H9 (cell line): ENCODE measurements at regions not wholly inside any gene's neighbourhood (a gene's known extent, or its start where the extent isn't known, plus 50 kb on each side); places are given as distances from the start of the nearest gene placed in this dataset.

Source experiments
- DNase-seq: peaks from one replicate; pipeline ENCODE4 v3.0.0-alpha.2; 2017
- H2AFZ ChIP-seq: one replicate; pipeline ENCODE4 v1.6.1; 2013; ENCODE audit warnings: mild to moderate bottlenecking, low read length, control low read depth, moderate library complexity
- H2AK5ac ChIP-seq: 2 replicates; pipeline ENCODE4 v1.6.1; 2013; ENCODE audit warnings: low read length, control low read depth, mixed read lengths; ENCODE audit not compliant: insufficient read length
- H2BK120ac ChIP-seq: one replicate; pipeline ENCODE4 v1.6.1; 2013; ENCODE audit warnings: low read depth, mild to moderate bottlenecking, low read length, control low read depth, inconsistent platforms; ENCODE audit not compliant: poor library complexity, severe bottlenecking
- H2BK12ac ChIP-seq: 2 replicates; pipeline ENCODE4 v1.6.1; 2013; ENCODE audit warnings: low read length, control low read depth, mixed read lengths, low read depth; ENCODE audit not compliant: insufficient read length
- H2BK15ac ChIP-seq: 2 replicates; pipeline ENCODE4 v1.6.1; 2013; ENCODE audit warnings: low read depth, low read length, control low read depth
- H2BK20ac ChIP-seq: one replicate; pipeline ENCODE4 v1.6.1; 2013; ENCODE audit warnings: low read depth, mild to moderate bottlenecking, low read length, control low read depth, inconsistent platforms; ENCODE audit not compliant: poor library complexity, severe bottlenecking
- H2BK5ac ChIP-seq: 2 replicates; pipeline ENCODE4 v1.6.1; 2013; ENCODE audit warnings: low read length, control low read depth, mixed read lengths; ENCODE audit not compliant: insufficient read length
- H3K14ac ChIP-seq: 2 replicates; pipeline ENCODE4 v1.6.1; 2013; ENCODE audit warnings: low read length, control low read depth; ENCODE audit not compliant: insufficient read depth
- H3K18ac ChIP-seq: 2 replicates; pipeline ENCODE4 v1.6.1; 2013; ENCODE audit warnings: low read depth, mild to moderate bottlenecking, mixed read lengths, low read length, control low read depth; ENCODE audit not compliant: insufficient read length
- H3K23ac ChIP-seq: 2 replicates; pipeline ENCODE4 v1.6.1; 2013; ENCODE audit warnings: low read length, control low read depth, mixed read lengths, low read depth; ENCODE audit not compliant: insufficient read length
- H3K23me2 ChIP-seq: 2 replicates; pipeline ENCODE4 v1.6.1; 2013; ENCODE audit warnings: low read depth, mild to moderate bottlenecking, mixed read lengths, low read length, control low read depth; ENCODE audit not compliant: insufficient read length, poor library complexity, severe bottlenecking
- H3K27ac ChIP-seq: 2 replicates; pipeline ENCODE4 v1.5.1; 2013; ENCODE audit warnings: low read length, control low read depth, mixed read lengths, low read depth; ENCODE audit not compliant: insufficient read length
- H3K27me3 ChIP-seq: 2 replicates; pipeline ENCODE4 v1.6.1; 2013; ENCODE audit warnings: low read length, control low read depth, inconsistent platforms; ENCODE audit not compliant: insufficient read depth
- H3K4ac ChIP-seq: 2 replicates; pipeline ENCODE4 v1.6.1; 2013; ENCODE audit warnings: low read depth, mild to moderate bottlenecking, control low read depth, inconsistent platforms, low read length, moderate library complexity
- H3K4me1 ChIP-seq: 2 replicates; pipeline ENCODE4 v1.6.1; 2013; ENCODE audit warnings: low read length, control low read depth, inconsistent platforms; ENCODE audit not compliant: insufficient read depth
- H3K4me2 ChIP-seq: 2 replicates; pipeline ENCODE4 v1.6.1; 2013; ENCODE audit warnings: low read length, control low read depth, mixed read lengths; ENCODE audit not compliant: insufficient read length, insufficient read depth
- H3K56ac ChIP-seq: 2 replicates; pipeline ENCODE4 v1.6.1; 2013; ENCODE audit warnings: low read depth, mild to moderate bottlenecking, mixed read lengths, low read length, control low read depth; ENCODE audit not compliant: insufficient read length
- H3K79me1 ChIP-seq: 2 replicates; pipeline ENCODE4 v1.6.1; 2013; ENCODE audit warnings: low read depth, mild to moderate bottlenecking, moderate library complexity, low read length, control low read depth, inconsistent platforms; ENCODE audit not compliant: insufficient read depth, poor library complexity, severe bottlenecking
- H3K79me2 ChIP-seq: 2 replicates; pipeline ENCODE4 v1.6.1; 2013; ENCODE audit warnings: low read length, control low read depth, inconsistent platforms; ENCODE audit not compliant: insufficient read depth
- H3K9ac ChIP-seq: 2 replicates; pipeline ENCODE4 v1.6.1; 2013; ENCODE audit warnings: low read length, control low read depth, mixed read lengths; ENCODE audit not compliant: insufficient read length; ENCODE audit errors: extremely low read depth
- H3K9me3 ChIP-seq: one replicate; pipeline ENCODE4 v1.6.1; 2013; ENCODE audit warnings: low read depth, low read length, inconsistent platforms; ENCODE audit not compliant: control insufficient read depth
- H3T11ph ChIP-seq: one replicate; pipeline ENCODE4 v1.6.1; 2013; ENCODE audit warnings: mild to moderate bottlenecking, low read length, control low read depth, inconsistent platforms
- H4K20me1 ChIP-seq: one replicate; pipeline ENCODE4 v1.6.1; 2013; ENCODE audit not compliant: control insufficient read depth, insufficient read length, insufficient read depth
- H4K5ac ChIP-seq: 2 replicates; pipeline ENCODE4 v1.6.1; 2013; ENCODE audit warnings: low read depth, mild to moderate bottlenecking, mixed read lengths, low read length, control low read depth; ENCODE audit not compliant: insufficient read length
- H4K8ac ChIP-seq: replicated peaks from 2 replicates; pipeline ENCODE4 v1.6.1; 2013; ENCODE audit warnings: low read length, control low read depth, mixed read lengths, low read depth; ENCODE audit not compliant: insufficient read length
- H4K91ac ChIP-seq: 2 replicates; pipeline ENCODE4 v1.6.1; 2013; ENCODE audit warnings: low read depth, mild to moderate bottlenecking, moderate library complexity, mixed read lengths, low read length, control low read depth; ENCODE audit not compliant: insufficient read length
- H3K27ac Mint-ChIP-seq, 3 experiments: 2 replicates in 2 of 3; 3 replicates in 1 of 3; pipeline ENCODE4 v1.8.0; 2020 to 2021; ENCODE audit warnings: mixed read lengths in 3 of 3, mild to moderate bottlenecking in 1 of 3, moderate library complexity in 1 of 3
- H3K27me3 Mint-ChIP-seq: 2 replicates; pipeline ENCODE4 v1.8.0; 2021; ENCODE audit warnings: low read depth, mild to moderate bottlenecking, moderate library complexity, mixed read lengths
- H3K36me3 Mint-ChIP-seq, 3 experiments: 2 replicates in 2 of 3; 3 replicates in 1 of 3; pipeline ENCODE4 v1.8.0; 2020 to 2021; ENCODE audit warnings: low read depth in 3 of 3, mixed read lengths in 3 of 3; ENCODE audit not compliant: insufficient read depth in 1 of 3
- H3K4me1 Mint-ChIP-seq, 2 experiments: 2 replicates each; pipeline ENCODE4 v1.8.0; 2020; ENCODE audit warnings: mixed read lengths in 2 of 2
- H3K4me3 Mint-ChIP-seq, 2 experiments: 2 replicates in 1 of 2; 3 replicates in 1 of 2; pipeline ENCODE4 v1.8.0; 2020 to 2021; ENCODE audit warnings: mild to moderate bottlenecking in 2 of 2, mixed read lengths in 2 of 2, moderate library complexity in 1 of 2
- H3K9me3 Mint-ChIP-seq, 2 experiments: 2 replicates in 1 of 2; 3 replicates in 1 of 2; pipeline ENCODE4 v1.8.0; 2020; ENCODE audit warnings: mild to moderate bottlenecking in 2 of 2, mixed read lengths in 2 of 2, moderate library complexity in 1 of 2
- CTCF ChIP-seq: fragments of 200-600 bp; sonication (generic); conservative IDR thresholded peaks from 3 replicates; pipeline ENCODE4 v1.8.0; 2021; ENCODE audit warnings: antibody characterized with exemption, mild to moderate bottlenecking
- WGBS: extraction: QIAGEN DNeasy Blood & Tissue Kit; methylation state at CpG from one replicate; pipeline ENCODE4 v1.1.7; 2013; ENCODE audit warnings: missing lambda C conversion rate, low lambda C conversion rate, mixed read lengths; ENCODE audit not compliant: insufficient read length; ENCODE audit errors: extremely low coverage; 5-methylcytosine and 5-hydroxymethylcytosine counted together

- Histone ChIP-seq H3K23ac (no peak overlapping the region), H3K9ac (no peak overlapping the region), H3K79me2 (no peaks in the 10 kb centered on the region), H2AK5ac (no peak overlapping the region), H2BK120ac (no peak overlapping the region), H3K79me1 (no peaks in the 10 kb centered on the region), H3K27me3 (no peaks in the 10 kb centered on the region), H2BK12ac (no peak overlapping the region), H3K4ac (no peak overlapping the region), H3K4me2 (no peak overlapping the region), H2AFZ (no peak overlapping the region), H2BK5ac (no peak overlapping the region), H4K8ac (no peak overlapping the region), H3T11ph (no peak overlapping the region), H2BK20ac (no peak overlapping the region), H4K5ac (no peak overlapping the region), H3K4me1 (no peaks in the 10 kb centered on the region), H3K14ac (no peak overlapping the region), H3K9me3 (no peaks in the 10 kb centered on the region), H4K91ac (no peak overlapping the region), H4K20me1 (no peaks in the 10 kb centered on the region), H3K23me2 (no peaks in the 10 kb centered on the region), H3K18ac (no peak overlapping the region), H3K27ac (no peak overlapping the region), H3K56ac (no peak overlapping the region), H2BK15ac (no peak overlapping the region)
- Mint-ChIP-seq H3K27me3 (no peaks in the 10 kb centered on the region; the same call in 1 of the 2 replicates), H3K27ac (no peak overlapping the region), H3K4me3 (no peak overlapping the region), H3K9me3 (peaks cover 0 to 4% of the 10 kb centered on the region in 2 experiments; a peak in 3 of 5 replicates), H3K36me3 (no peaks in the 10 kb centered on the region), H3K4me1 (no peaks in the 10 kb centered on the region)
- DNase-seq: no peak
- TF ChIP-seq CTCF: no peak
- WGBS: no CpG with 5 or more reads among the region's 3 CpGs
Measured at GRCh38 chr20:51333446-51333845, 209.1 kb downstream of the NFATC2 start.
